ENCODE measurements at regions not wholly inside any gene's neighbourhood (a gene's known extent, or its start where the extent isn't known, plus 50 kb on each side); places are given as distances from the start of the nearest gene placed in this dataset.
A peak's percentile ranks its signal among the peaks of the same experiment; 100 is the strongest.
"Not testable (repeated sequence)": the region's sequence is repeated elsewhere in the genome, so short reads cannot be mapped to it uniquely, and the experiment has no call there.

- no peak for DNase-seq (ENCODE audit: low spot score)
Observed at GRCh38 chr10:8311526-8312070, 257.1 kb downstream of the GATA3 start.

- no peak for DNase-seq (ENCODE audit: low spot score)
Observed at GRCh38 chr10:8312079-8312478, 257.6 kb downstream of the GATA3 start.

DNA sequence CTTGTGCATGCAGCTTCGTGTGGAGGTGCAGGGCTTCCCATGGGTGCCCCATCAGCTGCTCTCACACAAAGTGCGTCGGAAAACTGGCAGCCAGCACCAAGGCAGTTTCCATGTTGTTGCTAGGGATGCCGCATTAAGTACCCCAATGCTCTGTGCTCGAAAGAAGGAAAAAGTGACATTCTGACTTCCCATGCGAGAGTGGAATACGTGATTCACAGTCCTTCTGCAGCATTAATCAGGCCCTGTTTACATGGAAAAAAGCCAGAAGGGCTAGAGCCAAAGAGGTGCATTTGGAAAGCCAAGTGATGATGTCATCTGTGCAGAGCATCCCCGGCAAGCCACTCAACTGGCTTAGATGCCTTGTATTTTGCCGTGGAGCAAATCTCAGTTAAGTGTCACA, 258.3 kb downstream of the GATA3 start:
- no peak for DNase-seq (ENCODE audit: low spot score)

DNA sequence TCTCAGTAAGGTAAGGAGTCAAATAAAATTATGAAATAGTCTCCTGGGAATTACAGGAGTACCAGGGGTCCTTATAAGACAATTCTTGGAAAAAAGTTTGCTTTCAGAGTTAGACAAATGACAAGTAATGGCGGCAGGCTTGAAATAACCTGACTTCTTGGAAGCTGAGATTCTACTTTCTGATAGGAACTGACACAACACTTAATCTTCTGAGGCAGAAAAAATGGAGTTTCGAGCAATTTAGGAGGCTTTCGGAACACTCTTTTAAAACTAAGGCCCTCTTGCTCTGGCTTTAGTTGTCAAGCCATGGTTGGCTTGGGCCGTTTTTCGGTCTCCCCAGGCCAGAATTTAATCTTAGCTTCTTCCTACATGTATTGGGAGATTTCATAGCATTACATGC, 260.0 kb downstream of the GATA3 start:
- no peak for DNase-seq (ENCODE audit: low spot score)

GRCh38 chr10:8315619-8316021, 261.1 kb downstream of the GATA3 start:
- no peak for DNase-seq (ENCODE audit: low spot score)

DNA sequence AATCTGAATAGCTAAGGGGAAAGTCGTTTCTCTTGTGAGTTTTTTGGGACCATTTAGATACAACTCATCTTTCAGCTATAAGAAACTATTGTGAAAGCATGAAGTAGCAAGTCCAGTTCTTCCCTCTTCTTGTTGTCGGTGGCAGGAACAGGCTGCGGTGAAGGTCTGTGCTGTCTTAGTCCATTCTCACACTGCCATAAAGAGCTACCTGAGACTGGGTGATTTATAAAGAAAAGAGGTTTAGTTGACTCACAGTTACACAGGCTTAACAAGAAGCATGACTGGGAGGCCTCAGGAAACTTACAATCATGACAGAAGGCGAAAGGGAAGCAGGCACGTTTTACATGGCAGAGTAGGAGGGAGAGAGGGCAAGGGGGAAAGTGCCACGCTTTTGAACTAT, 261.8 kb downstream of the GATA3 start:
- no peak for DNase-seq (ENCODE audit: low spot score)

DNA sequence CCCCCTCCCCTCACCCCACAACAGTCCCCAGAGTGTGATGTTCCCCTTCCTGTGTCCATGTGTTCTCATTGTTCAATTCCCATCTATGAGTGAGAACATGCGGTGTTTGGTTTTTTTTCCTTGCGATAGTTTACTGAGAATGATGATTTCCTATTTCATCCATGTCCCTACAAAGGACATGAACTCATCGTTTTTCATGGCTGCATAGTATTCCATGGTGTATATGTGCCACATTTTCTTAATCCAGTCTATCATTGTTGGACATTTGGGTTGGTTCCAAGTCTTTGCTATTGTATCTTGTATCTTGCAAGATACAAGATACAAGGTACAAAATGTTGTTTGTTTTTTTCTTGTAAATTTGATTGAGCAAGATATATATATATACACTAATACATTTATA, 263.9 kb downstream of the GATA3 start:
- DNase-seq (ENCODE audit: low spot score) = not testable (repeated sequence)

DNA sequence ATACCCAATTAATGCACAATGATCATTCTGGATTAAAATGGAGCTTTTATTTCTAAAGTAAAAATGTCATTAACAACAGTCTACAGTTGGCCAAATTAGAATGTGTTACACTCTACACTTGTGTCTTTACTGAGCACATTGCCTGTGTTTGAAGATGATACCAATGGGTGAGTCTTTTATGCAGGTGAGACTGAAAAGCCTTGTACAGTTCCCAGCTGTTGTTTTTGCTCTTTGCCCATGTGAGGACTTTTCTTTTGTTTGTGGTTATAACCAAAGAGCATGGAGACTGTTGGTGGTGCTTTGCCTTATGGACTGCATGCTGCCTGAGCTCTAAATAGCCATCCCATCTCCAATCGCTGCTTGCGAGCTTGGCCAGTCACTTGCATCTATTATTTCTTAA, 264.5 kb downstream of the GATA3 start:
- DNase-seq (ENCODE audit: low spot score) = no peak

DNA sequence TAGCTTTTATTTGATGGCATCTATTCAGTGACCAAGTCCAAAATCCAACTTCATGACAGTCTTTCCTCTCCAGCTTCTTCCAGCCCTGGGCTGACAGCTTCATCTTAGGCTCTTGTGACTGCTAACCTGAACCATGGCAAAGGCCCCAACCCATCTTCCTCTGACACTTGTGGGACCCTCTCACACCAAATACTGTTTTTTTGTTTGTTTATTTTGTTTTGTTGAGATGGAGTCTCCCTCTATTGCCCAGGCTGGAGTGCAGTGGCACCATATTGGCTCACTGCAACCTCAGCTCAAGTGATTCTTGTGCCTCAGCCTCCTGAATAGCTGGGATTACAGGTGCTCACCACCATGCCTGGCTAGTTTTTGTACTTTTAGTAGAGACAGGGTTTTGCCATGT, 265.2 kb downstream of the GATA3 start:
- DNase-seq (ENCODE audit: low spot score) = no peak

- DNase-seq (ENCODE audit: low spot score) = no peak
Observed at GRCh38 chr10:8321990-8322389, 267.5 kb downstream of the GATA3 start.

GRCh38 chr10:8323428-8324054, 269.1 kb downstream of the GATA3 start:
- no peak for DNase-seq (ENCODE audit: low spot score)

DNA sequence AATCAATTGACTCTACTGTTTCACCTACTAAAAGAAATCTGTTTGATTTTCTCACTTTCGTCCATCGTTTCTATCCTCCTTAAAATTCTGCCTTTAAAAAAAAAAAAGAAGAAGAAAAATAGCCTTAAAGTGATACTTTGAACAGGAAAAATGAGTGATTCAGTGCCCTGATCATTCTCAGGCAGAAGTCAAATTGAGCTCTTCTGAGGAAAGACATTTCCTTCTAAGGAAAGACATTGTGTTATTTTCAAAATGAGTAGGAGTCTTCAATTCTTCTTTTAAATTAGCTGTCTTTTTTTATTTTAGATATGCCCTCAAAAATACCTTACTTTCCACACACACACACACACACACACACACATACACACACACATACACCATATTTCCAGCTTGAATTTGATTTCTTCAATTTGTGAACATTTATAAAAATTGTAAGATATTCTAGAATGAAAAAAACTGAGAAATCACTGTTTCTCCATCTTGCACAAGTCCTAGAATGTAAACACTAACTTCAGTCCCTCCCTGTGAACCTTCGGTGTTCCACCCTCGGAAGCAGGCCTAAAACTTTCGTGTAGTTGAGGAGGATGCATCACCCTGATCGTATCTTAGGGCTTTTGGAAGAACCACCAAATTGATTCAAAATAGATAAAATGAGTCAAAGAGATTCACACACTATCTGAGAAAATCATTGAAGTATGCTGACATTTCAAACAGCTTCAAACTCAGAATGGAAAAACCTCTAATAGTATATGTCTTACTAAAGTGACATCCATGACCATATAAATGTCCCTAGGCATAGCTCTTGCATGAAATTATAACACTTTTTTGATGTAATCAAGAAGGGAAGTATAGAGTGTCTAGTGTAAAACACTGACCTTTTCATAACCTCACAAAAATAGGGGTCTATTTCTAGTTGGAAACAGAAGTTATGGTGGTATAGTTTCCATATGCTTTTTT, 270.8 kb downstream of the GATA3 start:
- no peak for DNase-seq (ENCODE audit: low spot score)

DNA sequence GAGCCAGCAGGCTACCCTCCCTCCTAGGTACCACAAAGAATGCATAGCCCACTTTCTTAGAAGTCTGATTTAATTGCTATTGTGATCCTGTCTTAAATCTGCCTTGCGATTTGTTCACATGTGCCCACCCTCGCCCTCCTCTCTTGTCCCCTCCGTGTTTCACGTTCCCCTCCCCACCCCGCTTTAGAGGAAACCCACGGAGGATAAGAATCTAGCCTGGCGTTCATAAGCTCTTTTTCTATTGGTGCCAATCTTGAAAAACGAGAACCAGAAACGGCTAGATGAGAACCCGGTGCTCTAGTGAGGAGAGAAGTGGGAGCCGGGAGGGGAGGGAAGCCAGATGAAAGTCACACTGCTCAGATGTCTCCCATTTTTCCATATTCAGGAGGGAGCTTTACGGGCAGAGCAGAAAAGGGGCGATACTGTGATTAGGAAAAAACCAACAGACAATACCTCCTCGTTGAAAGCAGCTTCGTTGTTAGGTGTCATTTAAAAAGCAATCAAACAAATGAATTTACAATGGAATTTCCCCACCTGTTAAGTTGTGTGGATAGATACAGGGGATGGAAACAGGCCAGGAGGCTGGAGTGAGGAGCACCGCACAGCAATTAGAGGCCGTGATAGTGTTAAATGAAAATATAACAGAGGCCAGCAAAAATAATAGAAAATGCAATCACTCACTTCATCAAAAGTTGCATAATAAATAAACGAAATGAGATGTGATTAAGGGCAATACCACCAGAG, 272.1 kb downstream of the GATA3 start:
- no peak for DNase-seq (ENCODE audit: low spot score)

- DNase-seq (ENCODE audit: low spot score) = no peak
Observed at GRCh38 chr10:8327140-8327423, 272.6 kb downstream of the GATA3 start.

DNA sequence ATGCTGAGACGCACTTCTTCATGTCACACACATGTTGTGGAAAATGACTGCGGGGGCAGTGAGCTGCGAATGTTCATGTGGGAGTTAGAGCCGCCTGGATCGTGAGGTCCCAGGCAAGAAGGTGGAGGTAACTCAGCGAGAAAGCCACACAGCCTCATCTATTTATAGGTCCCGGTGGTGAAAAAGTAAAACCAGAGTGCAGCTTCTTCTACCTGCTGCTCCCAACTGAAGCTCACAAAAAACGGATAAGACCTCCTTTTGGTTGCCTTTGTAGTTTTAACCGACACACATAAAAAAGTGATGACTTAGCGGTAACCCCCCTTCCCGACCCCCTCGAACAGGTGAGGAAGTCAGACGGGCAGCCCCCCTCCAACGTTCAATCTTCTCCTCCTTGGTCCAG, 276.9 kb downstream of the GATA3 start:
- no peak for DNase-seq (ENCODE audit: low spot score)

GRCh38 chr10:8331896-8332729, 277.6 kb downstream of the GATA3 start:
- DNase-seq (ENCODE audit: low spot score) = peak; percentile 63

GRCh38 chr10:8332730-8333111, 278.2 kb downstream of the GATA3 start:
- no peak for DNase-seq (ENCODE audit: low spot score)

GRCh38 chr10:8334631-8335030, 280.1 kb downstream of the GATA3 start:
- DNase-seq (ENCODE audit: low spot score) = no peak

DNA sequence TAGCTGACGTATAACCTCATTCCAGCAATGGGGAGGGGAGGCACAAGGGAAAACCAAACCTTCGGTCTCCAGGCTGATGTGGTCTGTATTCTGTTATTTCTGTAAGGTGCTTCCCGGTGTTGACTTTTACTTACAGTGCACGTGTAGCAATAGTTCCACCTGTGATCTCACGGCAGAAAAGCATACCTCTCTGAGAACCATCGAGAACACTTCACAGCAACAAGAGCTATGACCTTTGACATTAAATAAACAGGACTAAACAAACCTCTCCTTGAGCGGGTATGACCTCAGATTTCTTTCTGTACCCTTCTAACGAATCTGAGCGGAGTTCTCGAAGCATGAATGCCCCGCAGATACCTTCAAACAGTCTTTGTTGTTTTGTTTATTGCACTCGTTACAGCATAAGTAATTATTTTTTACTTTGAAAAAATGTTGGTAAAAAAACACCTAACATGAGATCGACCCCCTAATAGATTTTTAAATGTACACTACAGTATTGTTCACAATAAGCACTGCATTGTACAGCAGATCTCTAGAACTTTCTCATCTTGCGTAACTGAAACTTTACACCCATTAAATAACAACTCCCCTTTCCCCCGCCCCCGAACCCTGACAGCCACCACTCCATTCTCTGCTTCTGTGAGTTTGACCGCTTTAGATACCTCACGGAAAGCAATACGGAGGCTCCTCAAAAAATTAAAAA, 282.3 kb downstream of the GATA3 start:
- no peak for DNase-seq (ENCODE audit: low spot score)

- no peak for DNase-seq (ENCODE audit: low spot score)
Observed at GRCh38 chr10:8337332-8337651, 282.8 kb downstream of the GATA3 start.

GRCh38 chr10:8338177-8338766, 283.8 kb downstream of the GATA3 start:
- no peak for DNase-seq (ENCODE audit: low spot score)

Data from SW480 (cell line).